GM18951 (cell line): ENCODE measurements at regions not wholly inside any gene's neighbourhood (a gene's known extent, or its start where the extent isn't known, plus 50 kb on each side); places are given as distances from the start of the nearest gene placed in this dataset.
"Not testable (repeated sequence)": the region's sequence is repeated elsewhere in the genome, so short reads cannot be mapped to it uniquely, and the experiment has no call there.

ENCODE experiments used
- POLR2A ChIP-seq: IDR thresholded peaks from 4 replicates; pipeline ENCODE4 v1.6.1; 2011; ENCODE audit warnings: mild to moderate bottlenecking; ENCODE audit not compliant: insufficient read length, insufficient read depth; ENCODE audit errors: extremely low read depth
- in situ Hi-C: fragments of 300-500 bp; cut with MboI; formaldehyde crosslinking; loops from one replicate; pipeline ENCODE4 v1.12.0; 2022; ENCODE audit warnings: low sequenced_read_pairs, mixed read lengths, inconsistent platforms; ENCODE audit not compliant: unreplicated experiment

GRCh38 chr5:101720033-101720432 is 576.1 kb downstream of the SLCO4C1 start:
- in situ Hi-C loops: no loop called here
- no peak for TF ChIP-seq POLR2A

- no peak for TF ChIP-seq POLR2A
- in situ Hi-C loops: no loop called here
These were observed 578.4 kb downstream of the SLCO4C1 start for GRCh38 chr5:101717721-101718120.

- TF ChIP-seq POLR2A: no peak
- in situ Hi-C loops: no loop called here
These were observed 579.1 kb downstream of the SLCO4C1 start for GRCh38 chr5:101716941-101717340.

GRCh38 chr5:101715790-101716189 is 580.3 kb downstream of the SLCO4C1 start:
- in situ Hi-C loops: not testable (repeated sequence)

GRCh38 chr5:101689306-101689705 is 606.8 kb downstream of the SLCO4C1 start:
- in situ Hi-C loops: no loop called here
- TF ChIP-seq POLR2A: no peak

- in situ Hi-C loops: no loop called here
- no peak for TF ChIP-seq POLR2A
These were observed 607.9 kb downstream of the SLCO4C1 start for GRCh38 chr5:101688156-101688555.

GRCh38 chr5:101687349-101687985 is 608.6 kb downstream of the SLCO4C1 start:
- in situ Hi-C loops: no loop called here
- no peak for TF ChIP-seq POLR2A

GRCh38 chr5:101686536-101687157 is 609.4 kb downstream of the SLCO4C1 start:
- no peak for TF ChIP-seq POLR2A
- in situ Hi-C loops: no loop called here

GRCh38 chr5:101679816-101680215 is 616.3 kb downstream of the SLCO4C1 start:
- in situ Hi-C loops: no loop called here

GRCh38 chr5:101678481-101679193 is 617.4 kb downstream of the SLCO4C1 start:
- no peak for TF ChIP-seq POLR2A
- in situ Hi-C loops: no loop called here

More at GRCh38 chr5:101679816-101680215, 616.3 kb downstream of the SLCO4C1 start:
- no peak for TF ChIP-seq POLR2A

GRCh38 chr5:101677961-101678360 is 618.1 kb downstream of the SLCO4C1 start:
- in situ Hi-C loops: no loop called here
- TF ChIP-seq POLR2A: no peak

- no peak for TF ChIP-seq POLR2A
- in situ Hi-C loops: no loop called here
These were observed 619.4 kb downstream of the SLCO4C1 start for GRCh38 chr5:101676646-101677045.

GRCh38 chr5:101675510-101676219 is 620.4 kb downstream of the SLCO4C1 start:
- in situ Hi-C loops: no loop called here
- no peak for TF ChIP-seq POLR2A
